ENCODE measurements at regions not wholly inside any gene's neighbourhood (a gene's known extent, or its start where the extent isn't known, plus 50 kb on each side); places are given as distances from the start of the nearest gene placed in this dataset.

GRCh38 chr2:14524041-14524802 lies 108.3 kb upstream of the LRATD1 start:
- TF ChIP-seq CTCF (IDR thresholded peaks at IDR 0.05; ENCODE audit: borderline replicate concordance, extremely low read depth, low read length, poor library complexity, severe bottlenecking) = no peak
- TF ChIP-seq EZH2 (IDR thresholded peaks at IDR 0.05; ENCODE audit: borderline replicate concordance, low read depth, low read length, severe bottlenecking) = no peak
